ENCODE measurements at regions not wholly inside any gene's neighbourhood (a gene's known extent, or its start where the extent isn't known, plus 50 kb on each side); places are given as distances from the start of the nearest gene placed in this dataset.

DNA sequence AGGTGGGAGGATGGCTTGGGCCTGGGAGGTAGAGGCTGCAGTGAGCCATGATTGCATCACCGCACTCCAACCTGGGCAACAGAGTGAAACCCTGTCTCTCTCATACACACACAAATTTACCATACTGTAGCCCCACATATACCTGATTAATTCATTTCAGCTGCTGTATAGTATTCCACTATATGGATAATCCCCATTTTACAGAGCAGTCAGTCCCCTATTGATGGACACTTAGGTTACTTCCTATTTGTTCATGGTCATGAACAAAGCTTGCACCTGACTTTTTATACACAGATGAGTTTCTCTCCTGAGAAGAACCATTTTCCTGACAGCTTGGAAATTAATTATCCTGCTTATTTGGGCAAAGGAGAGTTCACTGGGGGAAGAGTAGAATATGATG lies 59.2 kb downstream of the EMX2 start:
- Histone ChIP-seq H3K36me3 (ENCODE audit: insufficient read depth, low read length) (no peaks in the 10 kb centered on the region), H3K9ac (ENCODE audit: low read depth, low read length) (no peak overlapping the region), H3K4me2 (ENCODE audit: low read length) (no peak overlapping the region), H3K27me3 (ENCODE audit: control insufficient read depth, insufficient read depth, low read length) (peaks cover 4% of the 10 kb centered on the region), H3K4me1 (ENCODE audit: control insufficient read depth, insufficient read depth, low read length) (no peaks in the 10 kb centered on the region), H3K9me3 (replicated peaks; ENCODE audit: low read length) (no peaks in the 10 kb centered on the region), H3K4me3 (ENCODE audit: low read length) (no peak overlapping the region)

DNA sequence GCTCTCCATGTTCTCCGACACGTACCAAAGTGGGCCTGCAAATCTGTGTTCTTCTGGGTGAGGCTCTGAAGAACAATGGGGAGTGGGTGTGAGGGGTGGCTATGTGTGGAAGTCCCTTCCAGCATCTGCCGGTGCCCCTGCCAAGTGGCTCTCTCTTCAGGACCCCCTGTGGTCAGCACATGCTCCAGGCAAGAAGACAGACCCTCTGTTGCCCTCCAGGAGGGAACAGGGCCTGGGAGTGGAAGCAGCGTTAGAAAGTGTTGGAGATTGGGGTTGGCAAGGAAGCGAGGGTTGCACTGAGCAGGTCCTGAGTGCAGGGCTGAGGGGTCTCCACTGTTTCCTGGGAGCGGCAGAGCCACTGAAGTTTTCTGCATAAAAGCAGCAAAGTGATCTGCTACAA lies 60.5 kb downstream of the EMX2 start:
- Histone ChIP-seq H3K27me3 (ENCODE audit: control insufficient read depth, insufficient read depth, low read length) (peaks cover 4% of the 10 kb centered on the region), H3K36me3 (ENCODE audit: insufficient read depth, low read length) (no peaks in the 10 kb centered on the region), H3K9me3 (replicated peaks; ENCODE audit: low read length) (no peaks in the 10 kb centered on the region), H3K4me1 (ENCODE audit: control insufficient read depth, insufficient read depth, low read length) (no peaks in the 10 kb centered on the region), H3K4me2 (ENCODE audit: low read length) (no peak overlapping the region), H3K9ac (ENCODE audit: low read depth, low read length) (no peak overlapping the region), H3K4me3 (ENCODE audit: low read length) (no peak overlapping the region)

DNA sequence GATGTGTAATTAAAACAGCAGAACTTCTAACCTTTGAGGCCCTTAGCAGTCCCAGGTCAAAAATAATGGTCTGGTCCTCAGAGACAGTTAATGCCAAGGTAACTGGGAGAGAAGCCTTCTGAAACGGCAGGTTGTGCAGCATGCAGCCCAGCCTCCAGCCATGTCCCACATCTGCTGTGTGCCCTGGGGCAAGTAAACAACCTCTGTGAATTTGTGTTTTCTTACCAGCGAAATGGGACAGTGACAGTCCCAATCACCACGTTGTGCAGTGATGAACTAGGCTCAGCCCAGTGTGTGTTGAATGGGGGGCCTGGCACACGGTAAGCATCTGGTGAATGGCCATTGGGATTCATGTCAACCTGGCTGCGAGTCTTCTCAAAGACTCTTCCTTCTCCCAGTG lies 61.2 kb downstream of the EMX2 start:
- Histone ChIP-seq H3K36me3 (ENCODE audit: insufficient read depth, low read length) (no peaks in the 10 kb centered on the region), H3K4me1 (ENCODE audit: control insufficient read depth, insufficient read depth, low read length) (no peaks in the 10 kb centered on the region), H3K9ac (ENCODE audit: low read depth, low read length) (no peak overlapping the region), H3K4me2 (ENCODE audit: low read length) (no peak overlapping the region), H3K4me3 (ENCODE audit: low read length) (no peak overlapping the region), H3K27me3 (ENCODE audit: control insufficient read depth, insufficient read depth, low read length) (peaks cover 4% of the 10 kb centered on the region), H3K9me3 (replicated peaks; ENCODE audit: low read length) (no peaks in the 10 kb centered on the region)

DNA sequence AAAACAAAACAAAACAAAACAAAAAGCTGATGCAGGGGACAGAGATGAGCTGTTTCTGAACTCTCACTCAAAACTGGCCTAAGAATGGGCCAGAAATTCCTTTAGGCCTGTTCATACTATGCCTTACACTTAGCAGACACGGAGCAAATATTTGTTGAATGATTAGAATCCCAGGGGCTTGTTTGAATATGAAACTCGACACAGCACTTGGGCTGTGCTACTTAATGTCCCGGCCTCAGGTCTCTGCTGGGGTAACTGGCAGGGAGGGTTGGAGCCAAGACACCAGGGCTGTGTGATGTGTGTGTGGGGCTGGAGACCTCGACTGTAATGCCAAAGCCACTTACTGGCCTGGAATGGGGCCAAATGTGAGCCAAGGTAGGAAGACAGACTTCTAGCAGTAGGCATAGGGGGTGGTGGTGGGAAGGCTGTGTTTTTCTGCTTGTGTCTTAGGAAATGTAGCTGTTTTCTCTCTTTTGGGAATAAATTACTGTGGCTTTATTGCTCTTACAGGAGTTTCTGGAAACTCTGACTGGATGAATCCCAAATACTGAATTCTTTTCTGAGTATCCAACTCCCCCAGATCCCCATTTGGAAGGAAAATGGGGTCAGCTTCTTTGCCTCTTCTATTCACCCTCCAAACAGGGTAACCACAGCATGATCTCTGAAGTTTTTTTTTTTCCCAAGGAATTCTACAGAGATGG lies 66.7 kb downstream of the EMX2 start:
- Histone ChIP-seq H3K4me2 (ENCODE audit: low read length) (peak overlapping the region; percentile 48), H3K9me3 (replicated peaks; ENCODE audit: low read length) (no peaks in the 10 kb centered on the region), H3K4me1 (ENCODE audit: control insufficient read depth, insufficient read depth, low read length) (peaks cover 7% of the 10 kb centered on the region), H3K27me3 (ENCODE audit: control insufficient read depth, insufficient read depth, low read length) (peaks cover 4% of the 10 kb centered on the region), H3K36me3 (ENCODE audit: insufficient read depth, low read length) (no peaks in the 10 kb centered on the region), H3K4me3 (ENCODE audit: low read length) (no peak overlapping the region), H3K9ac (ENCODE audit: low read depth, low read length) (peak overlapping the region; percentile 5)

DNA sequence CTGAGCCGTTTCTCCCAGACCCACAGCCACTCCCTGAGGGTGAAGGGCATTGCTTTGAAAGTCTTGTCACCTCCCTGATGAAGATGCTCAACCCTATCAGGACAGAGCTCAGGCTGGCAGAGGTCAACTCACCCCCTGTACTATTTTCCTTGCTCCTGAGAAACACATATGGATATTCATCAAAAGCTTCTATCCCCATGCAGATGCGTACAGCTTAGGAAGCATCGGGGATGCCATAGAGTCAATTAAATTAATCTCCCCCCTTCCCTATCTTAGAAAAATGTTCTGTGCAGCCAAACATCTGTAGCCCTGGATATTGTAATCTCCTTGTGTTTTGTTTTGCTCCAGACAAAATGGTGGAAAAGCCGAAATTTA lies 67.2 kb downstream of the EMX2 start:
- Histone ChIP-seq H3K4me2 (ENCODE audit: low read length) (no peak overlapping the region), H3K9ac (ENCODE audit: low read depth, low read length) (peak overlapping the region; percentile 5), H3K4me3 (ENCODE audit: low read length) (no peak overlapping the region), H3K4me1 (ENCODE audit: control insufficient read depth, insufficient read depth, low read length) (peaks cover 7% of the 10 kb centered on the region), H3K9me3 (replicated peaks; ENCODE audit: low read length) (no peaks in the 10 kb centered on the region), H3K27me3 (ENCODE audit: control insufficient read depth, insufficient read depth, low read length) (peaks cover 4% of the 10 kb centered on the region), H3K36me3 (ENCODE audit: insufficient read depth, low read length) (no peaks in the 10 kb centered on the region)

DNA sequence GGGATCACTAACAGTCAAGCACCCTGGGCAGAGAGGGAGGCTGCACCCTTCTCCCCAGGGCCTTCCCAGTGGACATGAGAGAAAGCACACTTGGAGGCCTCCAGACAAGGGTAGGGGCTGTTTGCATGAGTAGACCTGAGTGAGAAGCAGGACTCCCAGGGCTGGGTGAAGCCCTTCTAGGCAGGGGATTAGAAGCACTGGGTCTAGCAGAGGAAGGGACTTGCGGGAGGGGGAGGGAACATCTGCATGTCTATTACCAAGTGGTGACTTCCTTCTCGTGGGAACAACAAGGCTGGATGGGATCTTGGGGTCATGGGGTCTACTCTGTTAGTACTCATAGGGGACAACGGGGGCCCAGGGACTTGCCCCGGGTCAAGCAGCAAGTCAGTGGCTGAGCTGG lies 67.8 kb downstream of the EMX2 start:
- H3K9ac ChIP-seq (ENCODE audit: low read depth, low read length): no peak overlapping the region
- H3K9me3 ChIP-seq (replicated peaks; ENCODE audit: low read length): no peaks in the 10 kb centered on the region
- H3K4me3 ChIP-seq (ENCODE audit: low read length): no peak overlapping the region
- peaks cover 7% of the 10 kb centered on the region for H3K4me1 ChIP-seq (ENCODE audit: control insufficient read depth, insufficient read depth, low read length)
- no peak overlapping the region for H3K4me2 ChIP-seq (ENCODE audit: low read length)
- peaks cover 4% of the 10 kb centered on the region for H3K27me3 ChIP-seq (ENCODE audit: control insufficient read depth, insufficient read depth, low read length)
- H3K36me3 ChIP-seq (ENCODE audit: insufficient read depth, low read length): no peaks in the 10 kb centered on the region

DNA sequence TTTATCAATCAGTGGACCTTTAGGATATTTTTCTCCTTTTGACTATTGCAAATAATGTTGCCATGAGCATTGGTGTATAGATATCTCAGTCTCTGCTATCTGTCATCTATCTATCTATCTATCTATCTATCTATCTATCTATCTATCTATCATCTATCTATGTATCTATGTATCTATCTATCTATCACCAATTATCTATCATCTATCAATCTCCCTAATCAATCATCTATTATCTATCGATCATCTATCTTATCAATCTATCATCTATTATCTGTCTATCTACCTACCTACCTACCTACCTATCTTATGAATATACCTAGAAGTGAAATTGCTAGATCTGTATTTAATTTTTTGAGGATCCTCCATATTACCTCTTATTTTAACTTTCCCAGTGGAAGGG lies 69.6 kb downstream of the EMX2 start:
- Histone ChIP-seq H3K27me3 (ENCODE audit: control insufficient read depth, insufficient read depth, low read length) (no peaks in the 10 kb centered on the region), H3K9ac (ENCODE audit: low read depth, low read length) (no peak overlapping the region)

DNA sequence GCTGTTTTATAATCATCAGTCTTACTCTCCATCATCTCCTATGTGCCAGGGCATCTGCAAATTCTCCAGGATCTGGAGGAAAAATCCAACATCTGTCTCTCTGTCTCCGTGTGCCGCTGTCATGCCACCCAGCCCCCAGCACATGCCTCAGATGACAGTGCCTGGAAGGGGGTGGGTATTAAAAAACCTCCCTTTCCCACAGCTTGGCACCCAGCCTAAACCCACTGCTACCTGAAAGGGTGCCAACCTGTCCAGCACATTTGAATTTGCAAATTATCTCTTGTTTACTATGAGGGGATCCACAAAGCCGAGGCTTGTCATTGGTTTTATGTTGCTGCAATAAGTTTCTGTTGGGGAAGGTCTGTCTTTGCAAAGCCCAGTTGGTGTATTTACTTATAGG lies 73.1 kb downstream of the EMX2 start:
- Histone ChIP-seq H3K9ac (ENCODE audit: low read depth, low read length) (no peak overlapping the region), H3K9me3 (replicated peaks; ENCODE audit: low read length) (no peaks in the 10 kb centered on the region), H3K4me1 (ENCODE audit: control insufficient read depth, insufficient read depth, low read length) (no peaks in the 10 kb centered on the region), H3K4me3 (ENCODE audit: low read length) (no peak overlapping the region), H3K36me3 (ENCODE audit: insufficient read depth, low read length) (no peaks in the 10 kb centered on the region), H3K4me2 (ENCODE audit: low read length) (no peak overlapping the region), H3K27me3 (ENCODE audit: control insufficient read depth, insufficient read depth, low read length) (peaks cover 2% of the 10 kb centered on the region)

More for the DNA sequence above, 69.6 kb downstream of the EMX2 start:
- Histone ChIP-seq H3K4me1 (ENCODE audit: control insufficient read depth, insufficient read depth, low read length) (peaks cover 7% of the 10 kb centered on the region), H3K9me3 (replicated peaks; ENCODE audit: low read length) (no peaks in the 10 kb centered on the region), H3K4me2 (ENCODE audit: low read length) (no peak overlapping the region), H3K4me3 (ENCODE audit: low read length) (no peak overlapping the region), H3K36me3 (ENCODE audit: insufficient read depth, low read length) (no peaks in the 10 kb centered on the region)

DNA sequence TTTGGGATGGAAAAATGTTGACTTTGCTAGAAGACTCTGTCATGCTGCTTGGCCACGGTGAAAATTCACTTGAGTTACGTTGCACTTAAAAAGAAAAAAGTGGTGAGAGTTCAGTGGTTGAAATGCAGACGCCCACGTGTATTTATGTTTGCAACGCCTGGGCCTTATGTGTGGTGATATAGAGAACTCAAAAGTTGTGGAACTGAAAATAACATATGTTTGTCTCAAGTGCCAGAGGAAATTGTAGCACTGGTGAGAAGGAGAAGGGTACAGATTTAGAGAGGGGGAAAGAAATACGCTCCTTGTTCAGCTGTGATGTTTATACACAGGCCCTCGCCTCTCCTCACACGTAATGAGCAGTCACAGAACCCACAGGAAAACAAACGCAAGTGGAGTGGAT lies 73.6 kb downstream of the EMX2 start:
- H3K4me2 ChIP-seq (ENCODE audit: low read length): no peak overlapping the region

DNA sequence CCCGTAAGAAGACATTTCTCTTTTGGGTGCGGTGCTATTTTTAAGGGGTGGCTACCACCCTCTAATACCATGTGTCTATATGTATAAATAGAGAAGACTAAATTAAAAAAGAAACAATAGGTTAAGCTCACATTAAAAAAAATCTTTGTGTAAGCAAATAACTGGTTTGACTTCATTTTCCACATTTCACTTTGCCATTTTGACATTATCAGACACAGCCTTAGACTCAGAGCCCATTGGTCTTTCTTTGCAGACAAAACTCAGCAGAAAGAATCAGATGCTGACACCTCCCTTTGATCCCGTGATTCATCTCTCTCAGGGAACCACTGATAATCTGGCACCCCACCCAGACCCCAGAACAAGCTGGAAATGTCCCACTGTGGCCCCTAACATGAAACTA lies 74.5 kb downstream of the EMX2 start:
- Histone ChIP-seq H3K4me2 (ENCODE audit: low read length) (no peak overlapping the region), H3K36me3 (ENCODE audit: insufficient read depth, low read length) (no peaks in the 10 kb centered on the region), H3K9ac (ENCODE audit: low read depth, low read length) (no peak overlapping the region), H3K4me3 (ENCODE audit: low read length) (no peak overlapping the region), H3K9me3 (replicated peaks; ENCODE audit: low read length) (no peaks in the 10 kb centered on the region), H3K4me1 (ENCODE audit: control insufficient read depth, insufficient read depth, low read length) (no peaks in the 10 kb centered on the region), H3K27me3 (ENCODE audit: control insufficient read depth, insufficient read depth, low read length) (peaks cover 6% of the 10 kb centered on the region)

More for the DNA sequence above, 73.6 kb downstream of the EMX2 start:
- H3K36me3 ChIP-seq (ENCODE audit: insufficient read depth, low read length): no peaks in the 10 kb centered on the region
- no peak overlapping the region for H3K9ac ChIP-seq (ENCODE audit: low read depth, low read length)
- H3K4me3 ChIP-seq (ENCODE audit: low read length): no peak overlapping the region
- no peaks in the 10 kb centered on the region for H3K9me3 ChIP-seq (replicated peaks; ENCODE audit: low read length)
- no peaks in the 10 kb centered on the region for H3K4me1 ChIP-seq (ENCODE audit: control insufficient read depth, insufficient read depth, low read length)
- H3K27me3 ChIP-seq (ENCODE audit: control insufficient read depth, insufficient read depth, low read length): peaks cover 5% of the 10 kb centered on the region

DNA sequence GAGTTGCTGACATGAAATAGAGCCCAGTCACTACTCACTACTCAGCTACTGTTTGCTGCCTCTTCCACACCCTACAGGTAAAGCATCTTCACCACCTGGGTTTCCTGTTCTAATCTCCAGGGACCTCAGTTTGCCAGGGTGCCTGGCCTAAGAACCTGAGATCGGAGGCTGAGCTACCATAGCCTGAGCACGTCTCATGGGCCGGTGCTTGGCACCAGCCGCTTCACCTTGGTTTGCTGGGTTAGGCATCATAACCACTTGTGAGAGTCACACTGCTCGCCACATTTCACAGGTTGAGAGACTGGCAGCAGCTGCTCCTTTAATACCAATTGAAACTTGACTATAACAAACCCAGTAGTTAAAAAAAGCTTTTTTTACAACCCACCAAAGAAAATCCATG lies 75.1 kb downstream of the EMX2 start:
- no peaks in the 10 kb centered on the region for H3K4me1 ChIP-seq (ENCODE audit: control insufficient read depth, insufficient read depth, low read length)
- no peak overlapping the region for H3K4me2 ChIP-seq (ENCODE audit: low read length)
- H3K9me3 ChIP-seq (replicated peaks; ENCODE audit: low read length): no peaks in the 10 kb centered on the region
- no peaks in the 10 kb centered on the region for H3K36me3 ChIP-seq (ENCODE audit: insufficient read depth, low read length)
- no peak overlapping the region for H3K4me3 ChIP-seq (ENCODE audit: low read length)
- H3K9ac ChIP-seq (ENCODE audit: low read depth, low read length): no peak overlapping the region
- peaks cover 12% of the 10 kb centered on the region for H3K27me3 ChIP-seq (ENCODE audit: control insufficient read depth, insufficient read depth, low read length)

DNA sequence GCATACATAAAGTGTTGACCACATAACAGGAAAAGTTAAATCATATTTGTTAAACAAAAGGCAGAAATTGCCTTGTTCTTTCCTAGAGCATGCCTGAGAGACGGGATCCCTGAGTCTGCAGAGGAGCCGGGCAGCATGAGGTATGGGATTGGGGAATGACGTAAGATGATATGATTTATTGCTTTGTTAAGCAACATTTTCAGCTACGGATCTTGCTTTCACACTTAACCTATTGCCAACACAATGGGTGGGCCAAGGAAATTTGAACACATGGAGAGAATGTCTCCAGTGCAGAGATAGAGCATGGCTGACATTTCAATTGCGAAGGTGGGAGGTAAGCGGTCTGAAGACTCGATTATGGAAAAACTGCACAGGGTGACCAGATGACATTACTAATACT lies 76.7 kb downstream of the EMX2 start:
- Histone ChIP-seq H3K9ac (ENCODE audit: low read depth, low read length) (no peak overlapping the region), H3K4me3 (ENCODE audit: low read length) (no peak overlapping the region), H3K27me3 (ENCODE audit: control insufficient read depth, insufficient read depth, low read length) (peaks cover 12% of the 10 kb centered on the region), H3K4me1 (ENCODE audit: control insufficient read depth, insufficient read depth, low read length) (no peaks in the 10 kb centered on the region), H3K4me2 (ENCODE audit: low read length) (no peak overlapping the region), H3K36me3 (ENCODE audit: insufficient read depth, low read length) (no peaks in the 10 kb centered on the region), H3K9me3 (replicated peaks; ENCODE audit: low read length) (no peaks in the 10 kb centered on the region)
